Fibroblast of skin of left biceps (primary cell): ENCODE measurements at regions not wholly inside any gene's neighbourhood (a gene's known extent, or its start where the extent isn't known, plus 50 kb on each side); places are given as distances from the start of the nearest gene placed in this dataset.

ENCODE experiments used
- DNase-seq, 2 experiments: peaks; one replicate each; pipeline ENCODE4 v3.0.0-alpha.2; 2013; ENCODE audit warnings: low read depth in 2 of 2

DNA sequence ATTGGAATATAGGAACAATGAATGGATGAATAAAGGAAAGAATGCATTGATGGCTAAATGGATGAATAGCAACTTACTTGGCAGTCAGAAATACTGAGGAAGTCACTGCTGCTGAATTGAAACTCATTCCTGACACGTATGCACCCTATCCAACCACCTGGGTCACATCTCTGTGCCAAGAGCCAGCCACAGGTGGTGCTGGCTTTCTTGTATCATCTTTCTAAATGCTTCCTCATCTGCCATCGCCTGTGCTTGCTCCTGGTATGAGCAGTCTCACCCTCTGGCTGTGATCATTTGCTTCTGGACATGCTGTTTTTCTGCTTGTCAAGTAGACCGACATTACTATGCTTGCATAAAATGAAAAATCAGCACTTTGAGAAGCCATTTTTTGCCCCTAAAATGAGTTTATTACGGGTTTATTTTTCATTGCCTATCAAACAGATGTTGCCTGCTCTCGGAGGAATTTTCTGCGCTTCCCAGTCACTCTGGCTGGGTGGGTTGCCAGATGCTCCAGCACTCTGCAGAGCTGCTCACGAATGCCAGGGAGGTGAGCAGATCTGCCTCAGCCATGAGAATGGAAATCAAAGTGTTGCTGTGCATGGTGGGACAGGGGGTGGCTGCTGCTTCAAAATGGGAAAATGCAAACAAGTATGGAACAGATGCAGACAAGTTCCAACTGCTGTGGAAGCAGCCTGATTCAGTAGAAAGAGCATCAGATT, 1349.6 kb upstream of the CDH8 start:
- DNase-seq = no peak

GRCh38 chr16:63373744-63374143, 1337.5 kb upstream of the CDH8 start:
- DNase-seq = peak in 1 of 2 experiments; percentile 1

DNA sequence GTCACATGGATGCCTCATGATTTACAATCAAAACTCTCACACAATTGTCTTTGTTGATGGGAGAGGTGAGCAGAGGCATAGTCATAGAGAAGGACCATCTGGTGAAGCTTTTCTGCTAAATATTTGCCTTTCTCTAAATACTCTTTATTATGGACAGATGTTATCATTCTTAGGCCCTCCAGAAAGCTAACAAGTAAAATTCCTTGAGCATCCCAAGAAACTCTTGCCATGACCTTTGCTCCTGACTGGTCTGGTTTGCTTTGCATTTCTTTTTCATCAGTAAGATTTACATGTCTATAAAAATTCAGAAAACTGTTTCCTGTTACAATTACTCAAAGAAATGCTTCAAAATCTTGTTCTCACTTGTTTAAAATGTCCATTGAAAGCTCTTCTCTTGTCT, 1336.6 kb upstream of the CDH8 start:
- DNase-seq = peak in 1 of 2 experiments; percentile 1

- DNase-seq = no peak
Measured at GRCh38 chr16:63372283-63372682, 1336.0 kb upstream of the CDH8 start.

DNA sequence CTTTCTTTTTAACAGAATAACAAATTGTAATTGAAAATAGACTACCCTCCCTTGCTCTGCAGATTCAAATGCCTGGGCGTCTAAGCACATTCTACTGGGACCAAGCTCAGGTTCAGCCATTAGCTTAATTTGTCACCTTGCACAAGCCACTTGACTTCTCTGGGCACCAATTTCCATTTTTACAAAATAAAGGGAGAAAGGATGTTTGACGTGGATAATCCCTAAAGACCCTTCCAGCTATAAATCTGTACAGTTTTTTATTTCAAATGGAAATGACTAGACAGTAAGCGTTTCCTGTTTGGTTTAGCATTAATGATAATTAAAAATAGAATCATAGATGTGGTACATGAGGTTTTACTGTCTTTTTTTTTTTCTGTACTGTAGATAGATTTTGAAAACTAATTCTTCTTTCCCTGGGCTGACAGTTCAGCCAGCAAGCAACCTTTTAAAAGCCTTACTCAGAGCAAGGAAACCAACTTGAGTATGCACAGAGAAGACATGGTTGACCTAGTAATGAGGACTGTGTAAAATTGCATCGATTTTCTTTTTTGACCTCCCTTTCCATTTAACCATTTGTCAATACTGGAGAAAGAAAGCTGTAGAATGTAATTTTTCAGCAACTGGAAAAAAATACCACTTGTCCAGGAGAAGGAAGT, 1329.5 kb upstream of the CDH8 start:
- no peak for DNase-seq

- no peak for DNase-seq
Measured at GRCh38 chr16:63363738-63364137, 1327.5 kb upstream of the CDH8 start.

GRCh38 chr16:63361032-63361624, 1324.9 kb upstream of the CDH8 start:
- peak; percentile 19 to 28 for DNase-seq

DNA sequence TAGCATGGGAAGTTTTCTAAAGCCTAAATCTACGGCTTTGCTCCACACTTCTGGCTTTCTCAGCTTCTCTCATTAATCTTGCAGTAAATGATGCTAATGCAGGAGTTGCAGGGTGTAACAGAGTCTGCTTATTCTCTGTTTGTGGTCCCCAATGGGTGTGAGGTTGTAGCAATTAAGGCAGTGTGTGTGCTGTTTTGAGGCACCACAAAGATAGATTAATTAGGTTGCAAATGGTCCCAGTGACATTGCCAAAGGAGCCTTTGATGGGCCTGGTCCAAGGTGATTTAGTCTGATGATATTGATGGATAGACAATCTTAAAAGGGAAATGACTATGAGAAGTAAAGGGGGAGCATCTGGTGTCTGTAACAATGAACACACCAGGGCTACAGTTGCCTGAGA, 1313.7 kb upstream of the CDH8 start:
- DNase-seq = no peak

DNA sequence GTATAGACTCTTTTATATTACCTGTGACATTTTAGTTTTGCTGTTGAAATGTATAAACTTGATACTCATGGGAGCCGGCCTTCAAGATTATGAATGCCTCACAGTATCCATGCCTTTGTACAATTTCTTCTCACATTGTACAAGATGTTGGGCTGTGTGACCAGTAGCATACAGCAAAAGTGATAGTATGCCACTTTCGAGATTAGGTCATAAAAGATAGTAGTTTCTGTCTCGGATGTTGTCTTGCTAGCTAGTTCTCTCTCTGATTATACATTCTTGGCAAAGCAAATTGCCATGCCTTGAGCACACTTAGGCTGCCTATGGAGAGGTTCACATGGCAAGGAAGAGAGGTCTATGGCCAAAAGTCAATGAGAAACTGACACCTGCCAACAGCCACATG, 1309.8 kb upstream of the CDH8 start:
- DNase-seq = no peak

GRCh38 chr16:63337264-63337663, 1301.0 kb upstream of the CDH8 start:
- DNase-seq = no peak

GRCh38 chr16:63331111-63331510, 1294.9 kb upstream of the CDH8 start:
- DNase-seq = no peak

DNA sequence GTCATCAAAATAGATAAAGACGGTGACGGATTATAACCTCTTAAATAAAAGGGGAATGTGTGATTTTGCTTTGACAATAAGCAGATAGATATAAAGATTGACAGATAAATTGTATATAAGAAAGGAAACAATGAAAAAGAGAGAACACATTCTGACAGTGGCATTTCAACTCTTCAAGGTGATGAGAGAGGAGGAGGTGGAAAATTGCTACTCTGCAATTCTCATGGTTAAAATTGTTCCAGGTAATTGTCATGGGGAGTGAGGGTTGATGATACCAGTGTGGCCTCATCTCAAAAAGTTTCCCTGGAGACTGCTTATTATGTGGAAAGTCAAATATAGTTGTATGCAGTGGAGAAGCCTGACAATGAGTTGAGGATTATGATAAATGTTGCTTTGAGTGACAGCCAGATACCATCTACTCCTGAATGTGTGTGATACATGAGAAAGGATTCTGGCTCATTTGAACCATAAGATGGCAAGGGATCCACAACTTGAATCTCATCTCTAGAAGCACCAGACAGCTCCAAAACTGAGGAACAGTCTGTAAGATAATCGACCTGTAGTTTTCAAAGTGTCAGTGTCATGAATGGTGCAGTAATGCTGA, 1290.6 kb upstream of the CDH8 start:
- DNase-seq = no peak

DNA sequence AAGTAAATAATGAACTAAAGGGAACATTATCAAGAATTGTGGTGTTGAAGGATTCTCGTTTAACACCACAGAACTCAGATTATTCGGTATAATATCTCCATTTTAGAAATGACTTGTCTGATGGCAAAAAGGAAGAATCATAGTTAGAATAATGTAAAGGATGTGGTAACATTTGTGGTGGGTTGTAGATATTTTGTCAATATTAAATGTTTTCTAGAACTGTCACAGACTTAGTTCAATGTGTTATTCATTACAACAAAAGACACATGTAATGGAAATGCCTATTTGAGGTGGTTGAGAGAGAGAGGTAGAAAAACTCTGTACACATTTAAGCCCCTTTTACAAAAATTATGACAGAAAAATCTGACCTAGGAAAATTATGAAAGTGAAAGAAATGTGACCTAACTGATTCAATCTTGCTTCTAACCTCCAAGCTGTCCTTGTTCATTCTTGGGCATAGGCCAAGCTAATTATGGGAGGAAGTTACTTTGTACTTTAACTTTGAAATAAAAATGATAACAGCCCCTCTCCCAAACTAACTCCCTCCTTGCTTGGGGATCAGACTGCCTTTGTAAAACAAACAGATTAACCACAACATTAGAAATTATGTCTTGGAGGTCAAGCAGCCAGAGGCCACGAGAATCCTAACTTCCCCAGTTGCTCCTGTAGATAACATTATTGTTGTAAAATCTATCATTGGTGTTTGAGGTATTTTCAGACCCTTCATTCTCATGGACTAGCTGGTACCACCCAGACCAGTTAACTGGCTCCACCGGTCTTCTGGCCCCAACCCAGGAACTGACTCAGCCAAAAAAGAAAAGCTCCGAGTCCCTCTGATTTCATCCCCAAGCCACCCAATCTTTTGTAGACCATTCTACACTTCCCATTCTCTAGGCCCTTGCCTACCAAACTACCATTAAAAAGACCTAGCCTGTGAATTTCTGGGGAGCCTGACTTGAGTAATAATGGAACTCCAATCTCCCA, 1287.8 kb upstream of the CDH8 start:
- no peak for DNase-seq

GRCh38 chr16:63323055-63323454, 1286.8 kb upstream of the CDH8 start:
- peak; percentile 26 to 33 for DNase-seq

DNA sequence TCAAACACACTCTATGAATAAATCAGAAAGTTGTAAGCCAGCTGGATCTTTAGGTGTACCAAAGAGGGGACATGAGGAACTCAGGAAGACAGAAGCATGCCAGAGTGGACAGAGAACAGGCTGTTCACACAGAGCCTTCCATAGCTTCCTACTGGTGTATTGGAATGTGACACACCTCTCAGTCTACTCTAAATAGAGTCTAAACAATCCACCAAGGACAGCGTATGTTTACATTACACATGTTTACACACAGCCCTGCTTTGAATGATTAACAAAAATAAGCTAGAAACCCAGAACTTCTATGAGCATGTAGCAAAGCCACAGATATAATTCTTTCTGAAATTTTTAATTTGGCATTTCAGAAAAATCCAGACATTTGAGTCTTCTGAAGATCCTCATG, 1279.0 kb upstream of the CDH8 start:
- DNase-seq = no peak

GRCh38 chr16:63312346-63312745, 1276.1 kb upstream of the CDH8 start:
- DNase-seq = no peak

GRCh38 chr16:63311313-63311712, 1275.1 kb upstream of the CDH8 start:
- DNase-seq = no peak

DNA sequence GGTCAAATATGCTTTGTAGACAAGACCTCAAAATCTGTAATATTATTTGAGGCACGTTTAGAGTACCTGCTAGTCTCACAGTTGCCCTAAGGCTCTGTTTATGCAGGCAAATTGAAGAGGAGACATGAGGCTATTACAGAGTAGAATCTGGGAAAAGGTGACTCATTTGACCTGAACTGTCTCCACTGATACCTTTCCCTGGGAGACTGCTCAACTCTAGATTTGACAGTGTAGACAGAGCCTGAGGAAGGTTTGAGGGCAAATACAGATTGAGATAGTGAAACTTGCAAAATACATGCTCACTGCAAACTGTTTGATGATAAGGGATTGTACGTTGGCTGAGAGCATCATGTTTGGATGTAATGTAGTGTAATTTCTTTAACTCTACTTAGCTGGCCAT, 1266.6 kb upstream of the CDH8 start:
- DNase-seq = no peak

- no peak for DNase-seq
Measured at GRCh38 chr16:63301349-63301748, 1265.1 kb upstream of the CDH8 start.

- DNase-seq = no peak
Measured at GRCh38 chr16:63298993-63299392, 1262.8 kb upstream of the CDH8 start.

DNA sequence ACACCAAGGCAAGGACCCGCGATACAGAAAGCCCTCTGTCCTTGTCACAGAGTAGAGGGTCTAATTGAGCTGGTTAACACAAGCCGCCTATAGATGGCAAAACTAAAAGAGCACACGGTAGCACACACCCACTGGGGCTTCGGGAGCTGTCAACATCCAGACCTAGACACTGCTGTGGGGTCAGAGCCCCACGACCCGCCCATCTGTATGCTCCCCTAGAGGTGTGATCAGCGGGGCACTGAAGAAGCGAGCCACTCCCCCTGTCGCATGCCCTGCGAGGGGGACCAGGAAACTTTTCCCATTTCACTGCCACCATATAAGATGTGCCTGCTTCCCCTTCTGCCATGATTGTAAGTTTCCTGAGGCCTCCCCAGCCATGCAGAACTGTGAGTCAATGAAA, 1255.8 kb upstream of the CDH8 start:
- no peak for DNase-seq
